ENCODE measurements at regions not wholly inside any gene's neighbourhood (a gene's known extent, or its start where the extent isn't known, plus 50 kb on each side); places are given as distances from the start of the nearest gene placed in this dataset.

GRCh38 chr5:40397091-40397490 is 282.6 kb upstream of the PTGER4 start:
- H3K4me3 ChIP-seq (ENCODE audit: low read depth, low read length, poor library complexity, severe bottlenecking), result no peak overlapping the region
- no peaks in the 10 kb centered on the region for H3K9me3 ChIP-seq (ENCODE audit: low read length)
- H3K4me1 ChIP-seq (ENCODE audit: insufficient read depth, low read length, severe bottlenecking), result peaks cover 18% of the 10 kb centered on the region
- no peaks in the 10 kb centered on the region for H3K79me2 ChIP-seq (ENCODE audit: insufficient read depth, low read length)
- no peaks in the 10 kb centered on the region for H3K27me3 ChIP-seq (ENCODE audit: insufficient read depth, low read length)
- H2AFZ ChIP-seq (ENCODE audit: low read length), result no peak overlapping the region
- no peak overlapping the region for H3K4me2 ChIP-seq (ENCODE audit: low read length)
- no peak overlapping the region for H3K9ac ChIP-seq (ENCODE audit: low read length)
- H3K36me3 ChIP-seq (ENCODE audit: insufficient read depth, low read length), result no peaks in the 10 kb centered on the region
- no peaks in the 10 kb centered on the region for H3F3A ChIP-seq (ENCODE audit: insufficient read depth, low read length)
- H3K9me2 ChIP-seq (ENCODE audit: low read depth, low read length), result no peaks in the 10 kb centered on the region
- TF ChIP-seq EZH2 (IDR thresholded peaks at IDR 0.05; ENCODE audit: borderline replicate concordance, low read length) (no peak), CTCF (IDR thresholded peaks at IDR 0.05; ENCODE audit: low read length) (no peak)
- H4K20me1 ChIP-seq (ENCODE audit: insufficient read depth, low read length), result no peaks in the 10 kb centered on the region
- no peak overlapping the region for H3K27ac ChIP-seq (ENCODE audit: low read depth, low read length, poor library complexity, severe bottlenecking)

- no peaks in the 10 kb centered on the region for H3K27me3 ChIP-seq (ENCODE audit: insufficient read depth, low read length)
- no peak overlapping the region for H2AFZ ChIP-seq (ENCODE audit: low read length)
- no peak overlapping the region for H3K27ac ChIP-seq (ENCODE audit: low read depth, low read length, poor library complexity, severe bottlenecking)
- no peaks in the 10 kb centered on the region for H3K79me2 ChIP-seq (ENCODE audit: insufficient read depth, low read length)
- no peak for TF ChIP-seq CTCF (IDR thresholded peaks at IDR 0.05; ENCODE audit: low read length)
- H4K20me1 ChIP-seq (ENCODE audit: insufficient read depth, low read length), result no peaks in the 10 kb centered on the region
- no peaks in the 10 kb centered on the region for H3K9me3 ChIP-seq (ENCODE audit: low read length)
- H3K4me2 ChIP-seq (ENCODE audit: low read length), result no peak overlapping the region
- no peaks in the 10 kb centered on the region for H3K9me2 ChIP-seq (ENCODE audit: low read depth, low read length)
- H3K4me3 ChIP-seq (ENCODE audit: low read depth, low read length, poor library complexity, severe bottlenecking), result no peak overlapping the region
- no peak overlapping the region for H3K9ac ChIP-seq (ENCODE audit: low read length)
- H3K4me1 ChIP-seq (ENCODE audit: insufficient read depth, low read length, severe bottlenecking), result peaks cover 14% of the 10 kb centered on the region
- H3K36me3 ChIP-seq (ENCODE audit: insufficient read depth, low read length), result no peaks in the 10 kb centered on the region
- H3F3A ChIP-seq (ENCODE audit: insufficient read depth, low read length), result no peaks in the 10 kb centered on the region
These were observed 283.4 kb upstream of the PTGER4 start for GRCh38 chr5:40396317-40396716.

- TF ChIP-seq EZH2 (IDR thresholded peaks at IDR 0.05; ENCODE audit: borderline replicate concordance, low read length) (no peak), CTCF (IDR thresholded peaks at IDR 0.05; ENCODE audit: low read length) (no peak)
- Histone ChIP-seq H3K79me2 (ENCODE audit: insufficient read depth, low read length) (no peaks in the 10 kb centered on the region), H3K9ac (ENCODE audit: low read length) (no peak overlapping the region), H3K9me2 (ENCODE audit: low read depth, low read length) (no peaks in the 10 kb centered on the region), H2AFZ (ENCODE audit: low read length) (no peak overlapping the region), H4K20me1 (ENCODE audit: insufficient read depth, low read length) (no peaks in the 10 kb centered on the region), H3K9me3 (ENCODE audit: low read length) (no peaks in the 10 kb centered on the region), H3F3A (ENCODE audit: insufficient read depth, low read length) (no peaks in the 10 kb centered on the region), H3K4me2 (ENCODE audit: low read length) (no peak overlapping the region), H3K4me3 (ENCODE audit: low read depth, low read length, poor library complexity, severe bottlenecking) (no peak overlapping the region), H3K27me3 (ENCODE audit: insufficient read depth, low read length) (no peaks in the 10 kb centered on the region), H3K4me1 (ENCODE audit: insufficient read depth, low read length, severe bottlenecking) (peaks cover 10% of the 10 kb centered on the region), H3K36me3 (ENCODE audit: insufficient read depth, low read length) (no peaks in the 10 kb centered on the region), H3K27ac (ENCODE audit: low read depth, low read length, poor library complexity, severe bottlenecking) (no peak overlapping the region)
These were observed 284.5 kb upstream of the PTGER4 start for GRCh38 chr5:40395251-40395650.
